GM21390 (cell line): ENCODE measurements at regions not wholly inside any gene's neighbourhood (a gene's known extent, or its start where the extent isn't known, plus 50 kb on each side); places are given as distances from the start of the nearest gene placed in this dataset.

ENCODE experiments used
- ATAC-seq: cut with Tn5 transposase; IDR thresholded peaks from one replicate; pipeline ENCODE4 v1.9.1; 2021; ENCODE audit not compliant: unreplicated experiment

DNA sequence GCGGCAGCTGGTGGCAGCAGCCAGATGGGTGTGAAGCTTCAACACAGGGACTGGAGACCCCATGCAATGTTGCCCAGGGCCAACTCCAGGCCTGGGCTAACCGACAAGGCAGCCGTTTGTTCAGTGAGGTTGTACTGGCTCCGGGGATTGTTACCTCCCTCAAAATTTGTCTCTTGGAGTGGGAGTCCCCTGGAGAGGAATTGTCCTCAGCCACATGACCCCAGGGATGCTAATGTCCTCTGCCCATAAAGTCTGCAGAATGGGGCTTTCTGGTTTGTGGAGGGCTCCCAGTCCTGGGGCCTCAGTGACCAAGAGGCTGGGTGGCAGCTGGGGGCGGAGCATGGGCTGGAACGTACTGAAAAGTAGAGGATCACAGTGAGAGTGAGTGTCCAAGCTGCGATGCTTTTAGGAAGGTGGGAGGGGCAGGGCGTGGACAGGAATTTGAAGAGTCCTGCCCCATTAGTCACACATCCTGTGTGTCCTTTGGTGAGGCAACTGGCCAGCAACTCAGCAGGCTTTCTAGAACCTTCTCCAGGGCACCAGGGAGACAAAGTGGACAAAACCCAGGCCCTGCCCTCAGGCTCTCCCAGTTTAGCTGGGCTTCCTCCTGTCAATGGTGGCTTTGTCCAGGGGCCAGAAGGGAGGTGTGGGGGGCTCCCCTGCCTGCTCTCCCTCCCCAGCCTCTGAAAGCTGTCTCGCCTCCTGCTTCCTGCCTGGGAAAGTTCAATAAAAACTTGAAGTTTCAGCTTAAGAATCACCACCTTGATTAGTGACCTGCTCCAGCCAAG, 114.0 kb downstream of the NSG2 start:
- ATAC-seq = no peak

DNA sequence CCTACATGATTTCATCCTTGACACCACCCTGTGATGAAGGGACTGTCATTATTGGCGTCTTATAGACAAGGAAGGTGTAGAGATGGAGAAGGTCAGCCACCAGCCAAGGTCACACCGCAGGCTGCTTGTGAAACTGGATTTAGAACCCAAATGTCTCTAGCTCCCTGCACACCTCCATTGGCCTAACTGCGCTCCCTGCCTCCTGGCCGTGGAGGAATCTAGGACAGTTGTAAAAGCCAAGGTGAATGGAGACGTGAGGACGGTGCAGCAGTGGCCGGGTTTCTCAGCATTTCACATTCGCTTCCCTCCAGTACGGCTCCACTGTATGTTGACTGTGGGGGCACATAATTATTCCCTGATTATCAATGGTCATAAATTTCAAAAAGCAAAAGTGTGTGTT, 119.9 kb downstream of the NSG2 start:
- no peak for ATAC-seq

DNA sequence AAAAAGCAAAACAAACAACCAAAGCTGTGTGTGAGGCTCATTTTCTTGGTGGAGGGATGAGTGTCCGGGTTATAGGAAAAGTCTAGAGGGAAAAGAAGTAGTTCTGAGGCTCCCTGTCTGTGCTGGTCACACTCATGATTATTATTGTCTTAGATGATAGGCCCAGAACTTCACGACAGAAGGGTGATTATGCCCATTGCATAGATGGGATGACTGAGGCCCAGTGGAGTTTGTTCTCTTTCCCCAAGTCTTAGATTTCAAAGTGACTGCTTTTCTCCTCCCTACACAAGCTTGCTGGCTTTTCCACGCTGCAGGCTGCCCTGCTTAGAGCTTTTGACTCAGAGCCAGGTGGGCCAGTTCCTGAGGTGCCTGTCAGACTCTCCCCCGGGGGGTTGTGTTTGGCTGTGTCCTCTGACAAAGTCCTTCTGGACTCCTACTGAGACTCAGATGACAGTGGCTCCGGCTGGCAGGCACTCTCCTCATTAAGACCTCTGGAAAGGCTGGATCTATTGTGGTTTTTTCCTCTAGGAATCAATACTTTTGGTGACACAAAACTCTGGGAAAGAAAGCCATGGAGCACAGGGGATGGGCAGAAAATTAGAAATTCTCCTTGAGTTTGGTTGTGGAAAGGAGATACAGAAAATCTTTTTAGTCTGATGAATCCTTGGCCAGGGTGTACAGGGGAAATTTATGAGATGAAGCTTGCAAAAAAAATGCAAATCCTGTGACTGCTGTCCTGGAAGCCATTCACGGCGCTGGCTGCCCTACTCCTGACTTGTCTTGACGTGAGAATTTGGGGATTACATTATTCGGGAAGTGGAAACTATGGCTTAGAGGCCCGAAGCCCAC, 120.9 kb downstream of the NSG2 start:
- ATAC-seq = no peak

DNA sequence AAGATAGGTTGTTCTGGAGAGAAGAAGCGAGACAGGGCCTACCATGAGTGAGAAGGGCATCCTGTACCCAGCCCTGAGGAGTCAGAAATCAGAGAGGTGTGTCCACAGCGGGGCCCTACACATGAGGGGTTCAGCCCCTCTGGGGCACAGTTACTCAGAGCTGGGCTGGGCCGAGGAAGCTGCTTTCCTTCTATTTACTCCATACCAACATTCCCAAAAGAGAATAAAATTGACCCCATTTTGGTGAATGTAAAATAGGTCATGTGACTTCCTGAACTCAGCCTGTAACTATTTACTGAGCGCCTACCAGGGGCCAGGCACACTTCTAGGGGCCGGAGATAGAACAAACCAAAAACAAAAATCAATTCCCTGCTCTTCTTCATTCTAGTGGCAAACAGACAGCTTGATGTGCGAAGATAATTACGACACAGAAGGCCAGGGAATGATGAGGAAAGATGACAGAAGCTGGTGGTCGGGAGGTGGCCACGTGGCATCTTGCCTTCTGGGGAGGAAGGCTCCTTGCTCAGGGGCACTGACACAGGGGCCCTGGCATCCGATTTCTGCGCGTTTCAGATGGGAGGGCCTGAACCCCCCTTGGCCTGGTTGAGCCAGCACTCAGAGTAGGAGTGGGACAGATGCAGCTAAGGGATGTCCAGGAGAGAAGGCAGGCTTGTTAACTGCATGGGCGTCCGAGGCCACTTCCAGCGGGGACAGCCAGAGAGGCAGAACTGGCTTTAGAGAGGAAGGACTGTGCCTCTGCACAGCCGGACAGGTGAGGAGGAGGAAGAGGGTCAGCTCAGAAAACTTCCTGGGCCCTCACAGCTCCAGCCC, 121.8 kb downstream of the NSG2 start:
- no peak for ATAC-seq

DNA sequence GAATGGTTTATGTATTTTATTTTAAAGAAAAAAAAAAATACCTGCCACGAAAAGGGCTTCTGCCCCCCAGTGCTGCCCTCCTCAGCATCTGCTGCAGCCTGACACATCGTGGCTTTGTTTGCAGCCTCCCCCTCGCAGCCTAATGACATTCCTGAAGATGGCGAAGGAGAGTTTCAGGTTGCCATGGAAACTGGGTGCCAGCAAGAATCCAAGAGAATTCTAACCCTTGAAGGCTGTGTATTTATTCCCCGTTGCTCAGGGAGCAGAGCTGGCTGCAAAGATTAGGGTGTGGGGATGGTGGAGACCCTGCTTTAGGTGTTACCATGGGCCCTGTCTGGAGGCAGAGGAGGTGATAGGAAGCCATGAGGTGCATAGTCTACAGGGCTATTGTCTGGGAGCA, 126.6 kb downstream of the NSG2 start:
- ATAC-seq = no peak

DNA sequence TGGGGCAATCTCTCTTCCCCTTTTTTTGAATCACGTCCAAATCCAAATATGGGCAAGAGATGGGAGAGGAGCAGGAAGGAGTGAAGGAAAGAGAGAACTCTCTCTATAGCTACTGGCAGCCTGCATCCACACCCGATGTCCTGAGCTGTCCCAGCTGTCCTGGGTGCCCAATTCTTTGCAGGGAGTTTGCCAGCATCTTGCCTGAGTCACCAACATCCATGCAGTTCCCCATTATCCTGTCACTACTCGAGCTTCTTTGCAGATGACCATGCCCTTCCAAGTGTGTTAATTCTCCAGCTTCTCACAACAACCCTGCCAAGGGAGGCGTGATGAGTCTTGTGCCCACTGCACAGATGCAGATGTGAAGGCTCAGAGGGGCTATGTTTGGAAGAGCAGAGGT, 127.1 kb downstream of the NSG2 start:
- no peak for ATAC-seq

DNA sequence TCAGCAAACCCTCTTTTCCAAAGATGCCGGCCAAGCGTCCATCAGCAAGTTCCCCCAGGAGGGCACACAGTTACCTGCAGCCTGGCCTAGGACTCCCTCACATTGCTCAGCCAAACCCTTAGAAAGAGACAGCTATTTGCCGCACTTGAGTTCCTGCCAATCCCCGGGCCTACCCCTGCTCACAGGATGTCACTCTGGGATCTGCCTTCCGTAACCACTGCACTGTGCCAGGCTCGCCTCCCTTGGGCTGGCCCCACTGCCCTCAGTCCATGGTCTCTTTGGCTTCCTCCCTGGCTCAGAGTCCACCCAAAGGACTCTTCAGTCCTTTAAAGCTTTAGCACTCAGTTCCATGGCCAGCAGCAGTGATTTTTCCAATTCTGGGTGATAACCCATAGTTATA, 128.3 kb downstream of the NSG2 start:
- ATAC-seq = no peak

DNA sequence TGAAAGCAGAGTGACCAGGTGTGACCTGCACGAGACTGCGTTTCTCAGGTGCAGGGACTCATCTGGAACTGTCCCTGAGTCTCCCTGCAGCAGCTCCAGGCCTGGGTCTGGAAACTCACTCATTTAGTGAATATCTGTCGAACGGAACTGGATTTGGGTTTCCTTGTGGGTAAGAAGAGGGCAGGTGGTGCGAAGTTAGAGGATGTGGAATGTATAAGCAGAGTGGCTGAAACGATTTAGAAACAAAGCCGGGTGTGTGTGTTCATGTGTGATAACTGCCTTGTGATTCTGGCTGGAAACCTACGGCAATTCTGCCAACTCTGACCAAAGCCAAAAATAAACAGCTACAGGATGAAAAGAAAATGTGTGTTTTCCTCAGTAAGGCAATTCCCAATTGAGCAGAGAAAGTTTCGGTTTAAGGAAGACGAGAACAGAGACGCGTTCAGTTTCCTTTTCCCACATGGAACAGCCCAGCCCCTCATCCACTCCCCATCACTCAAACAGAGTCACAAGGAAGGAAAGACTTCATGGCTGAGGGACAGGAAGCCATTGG, 130.3 kb downstream of the NSG2 start:
- no peak for ATAC-seq

DNA sequence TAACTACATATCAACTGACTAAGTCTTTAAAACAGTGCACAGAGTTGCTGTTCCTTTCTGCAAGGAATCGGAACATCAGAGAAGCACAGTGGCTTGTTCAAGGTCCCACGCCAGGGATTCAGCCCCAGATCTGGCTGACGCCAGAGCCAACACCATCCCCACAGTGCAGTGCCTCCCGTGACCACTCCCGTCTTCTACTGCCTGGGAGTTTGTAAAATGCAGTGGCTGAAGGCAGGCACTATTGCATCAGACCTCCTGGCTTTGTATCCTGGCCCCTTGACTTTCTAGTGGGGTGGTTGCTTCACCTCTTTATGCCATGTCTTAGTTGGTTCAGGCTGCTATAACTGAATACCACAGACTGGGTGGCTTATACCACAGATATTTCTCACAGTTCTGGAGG, 131.0 kb downstream of the NSG2 start:
- no peak for ATAC-seq

DNA sequence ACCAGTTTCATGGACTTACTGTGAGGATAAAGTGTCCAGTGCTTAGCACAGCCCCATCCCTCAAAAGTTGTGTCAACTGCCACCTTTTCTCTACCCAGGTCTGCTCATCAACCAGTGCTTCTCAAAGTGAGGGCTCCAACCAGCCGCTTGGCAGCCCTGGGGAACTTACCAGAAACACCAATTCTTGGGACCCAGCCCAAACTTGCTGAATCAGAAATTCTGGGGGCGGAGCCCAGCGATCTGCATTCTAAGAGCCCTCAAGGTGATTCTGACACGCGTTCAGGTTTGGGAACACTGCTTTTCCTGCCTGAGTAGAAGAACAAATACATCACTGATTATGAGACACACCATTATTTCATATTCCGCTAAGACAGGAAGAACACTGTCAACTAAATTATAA, 132.0 kb downstream of the NSG2 start:
- no peak for ATAC-seq

DNA sequence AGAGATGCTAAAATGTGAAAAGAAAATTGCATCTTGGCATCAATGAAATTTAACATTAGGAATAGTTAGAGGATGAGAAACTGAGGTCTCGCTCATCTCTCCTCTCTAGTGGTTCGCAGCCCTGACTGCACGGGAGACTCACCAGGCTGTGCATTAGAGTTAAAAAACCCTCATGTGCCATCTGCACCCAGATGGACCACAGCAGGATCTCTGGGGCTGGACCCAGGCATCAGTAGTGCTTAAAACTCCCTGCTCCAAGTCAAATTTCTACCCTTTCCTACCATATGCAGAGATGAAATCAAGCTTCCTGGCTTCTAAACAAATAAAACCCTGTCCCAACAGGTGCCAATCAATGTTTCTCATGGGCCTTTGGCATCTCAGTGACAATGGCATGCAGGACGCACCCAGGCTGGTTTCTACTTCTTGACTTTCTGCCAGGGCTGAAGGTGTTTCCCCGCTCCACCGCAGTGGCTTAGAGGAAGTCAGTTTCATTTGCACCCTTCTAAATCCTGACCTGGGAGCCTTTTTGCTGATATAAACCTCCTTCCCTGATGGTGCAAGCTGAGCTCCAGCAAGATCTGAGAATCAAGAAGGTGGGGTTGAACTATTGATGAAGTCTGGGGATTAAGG, 132.6 kb downstream of the NSG2 start:
- ATAC-seq = no peak

DNA sequence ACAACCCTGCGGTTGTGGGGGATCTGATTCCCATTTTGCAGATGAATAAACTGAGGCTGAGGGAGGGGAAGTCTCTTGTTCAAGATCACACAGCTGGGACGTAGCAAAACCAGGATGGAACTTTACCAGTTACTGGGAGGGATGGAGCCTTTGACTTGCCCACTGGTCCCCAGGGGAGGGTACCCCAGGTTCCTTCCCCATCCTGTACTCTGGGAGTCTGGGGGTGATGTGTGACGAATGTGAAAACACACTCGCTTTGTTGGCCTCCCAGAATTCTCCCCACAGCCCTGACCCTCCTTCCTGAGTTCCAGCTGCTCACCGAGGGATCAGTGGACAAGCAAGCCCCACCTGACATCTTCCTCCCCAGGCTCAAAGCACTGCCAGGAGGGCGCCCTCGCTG, 135.1 kb downstream of the NSG2 start:
- no peak for ATAC-seq

DNA sequence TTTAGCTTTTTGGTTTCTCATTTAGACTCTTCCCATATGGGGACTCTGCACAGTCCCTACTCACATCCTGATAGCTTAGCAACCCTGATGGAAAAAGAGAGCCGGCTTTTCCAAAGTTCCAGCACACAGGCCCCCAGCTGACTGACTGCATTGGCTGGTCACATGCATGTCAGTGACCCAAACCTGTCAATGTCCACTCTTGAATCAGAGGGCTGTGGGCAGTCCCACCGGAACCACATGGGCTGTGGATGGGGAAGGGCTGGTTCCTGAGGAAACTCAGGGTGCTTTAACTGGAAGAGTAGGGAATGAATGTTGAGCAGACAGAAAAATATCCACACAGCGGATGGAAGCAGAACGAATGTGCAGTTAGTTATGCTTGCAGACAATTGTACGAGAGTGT, 136.6 kb downstream of the NSG2 start:
- ATAC-seq = no peak

DNA sequence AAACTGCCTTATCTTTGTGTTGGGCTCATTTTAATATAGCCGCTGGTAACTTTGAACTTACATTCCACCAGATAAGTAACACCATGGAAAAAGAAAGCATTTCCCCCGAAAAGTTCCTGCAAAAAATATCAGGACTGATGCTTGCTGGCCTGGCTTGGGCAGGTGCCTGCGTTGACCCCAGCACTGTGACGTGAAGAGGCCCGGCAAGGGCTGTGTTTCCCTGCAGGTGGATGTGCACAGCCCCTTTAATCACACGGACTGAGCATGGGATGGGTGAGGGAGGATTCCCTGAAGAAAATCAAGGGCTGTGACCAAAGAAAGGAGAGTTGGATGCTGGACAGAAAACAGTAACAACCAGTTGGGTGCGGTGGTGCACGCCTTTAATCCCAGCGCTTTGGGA, 138.2 kb downstream of the NSG2 start:
- ATAC-seq = no peak

DNA sequence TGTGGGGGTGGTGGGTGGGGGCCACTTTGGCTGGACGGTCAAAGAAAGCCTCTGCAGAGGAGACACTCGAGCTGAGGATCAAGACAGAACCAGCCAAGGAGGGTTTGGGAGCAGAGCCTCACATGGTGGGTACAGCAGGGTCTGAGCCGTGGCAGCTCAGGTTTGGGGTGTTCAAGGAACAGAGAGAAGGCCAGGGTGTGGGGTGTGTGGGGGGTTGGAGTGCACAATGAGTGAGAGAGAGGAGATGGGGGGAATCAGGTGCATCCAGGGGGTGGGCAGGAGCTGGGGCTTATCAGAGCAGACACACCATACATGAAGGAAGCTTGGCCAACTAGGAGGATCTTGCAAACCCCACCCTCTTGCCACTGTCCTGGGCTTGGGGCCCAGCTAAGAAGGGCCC, 140.0 kb downstream of the NSG2 start:
- ATAC-seq = no peak

DNA sequence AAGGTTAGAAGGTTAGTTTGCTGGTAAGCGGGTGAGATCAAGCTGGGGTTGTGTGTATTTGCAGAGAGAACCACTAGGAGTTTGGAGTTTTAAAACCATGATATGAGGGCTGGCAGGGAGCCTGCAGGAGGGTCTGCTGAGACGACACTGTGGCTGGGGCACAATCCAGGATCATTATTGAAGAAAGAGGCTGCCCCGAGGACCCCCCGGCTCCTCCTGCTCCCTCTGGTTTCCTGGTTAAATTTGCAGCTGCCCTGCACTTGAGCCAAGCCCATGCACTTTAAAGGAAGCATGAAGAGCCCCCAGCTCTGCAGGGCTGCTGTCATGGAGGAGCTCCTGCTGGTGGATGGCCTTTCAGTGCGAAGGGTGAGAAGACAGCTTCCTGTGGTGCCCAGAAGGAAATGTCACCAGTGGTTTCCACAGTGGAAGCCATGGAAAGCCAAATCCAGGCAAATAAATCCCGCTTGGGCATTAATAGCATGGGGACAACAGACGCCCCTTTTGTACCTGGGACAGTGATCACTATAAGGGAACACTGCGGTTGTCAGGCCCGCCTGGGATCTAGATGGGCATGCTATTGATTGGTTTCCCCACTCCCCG, 140.7 kb downstream of the NSG2 start:
- ATAC-seq = no peak

DNA sequence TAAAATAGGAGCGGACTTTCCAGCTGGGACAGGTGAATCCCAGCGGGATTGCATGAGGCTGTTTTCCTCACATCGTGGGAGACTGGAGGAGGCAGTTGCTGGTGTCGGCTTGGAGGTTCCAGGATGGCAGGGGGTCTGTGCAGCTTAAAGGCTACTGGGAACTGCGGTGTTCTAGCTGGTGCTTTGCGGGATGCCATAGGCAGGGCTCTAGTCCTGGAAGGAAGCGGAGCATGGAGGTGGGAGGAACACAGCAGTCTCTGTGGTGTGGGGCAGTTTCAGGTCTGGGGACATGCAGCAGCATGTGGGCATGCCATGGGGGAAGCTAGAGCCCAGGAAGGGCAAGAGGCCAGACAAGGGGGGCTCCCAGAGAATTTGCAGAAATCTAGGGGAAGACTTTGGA, 141.5 kb downstream of the NSG2 start:
- ATAC-seq = no peak

DNA sequence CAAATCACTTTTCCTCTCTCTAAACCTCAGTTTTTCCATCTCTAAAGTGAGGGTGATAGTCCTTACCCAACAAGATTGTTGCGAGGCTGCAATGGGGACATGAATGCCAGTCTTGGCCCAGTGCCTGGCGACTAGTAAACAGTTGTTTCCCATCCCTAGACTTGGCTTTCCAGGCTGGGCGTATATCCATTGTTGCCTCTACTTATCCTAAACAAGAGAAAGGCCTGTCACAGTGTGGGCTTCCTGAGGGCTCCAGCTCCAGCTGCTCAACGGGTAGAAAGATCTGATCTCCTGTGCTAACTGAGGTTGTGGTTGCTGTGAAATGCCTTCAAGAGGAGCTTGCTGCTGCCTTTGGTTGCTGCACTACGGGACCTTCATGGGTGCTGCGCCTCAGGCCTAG, 142.0 kb downstream of the NSG2 start:
- no peak for ATAC-seq

DNA sequence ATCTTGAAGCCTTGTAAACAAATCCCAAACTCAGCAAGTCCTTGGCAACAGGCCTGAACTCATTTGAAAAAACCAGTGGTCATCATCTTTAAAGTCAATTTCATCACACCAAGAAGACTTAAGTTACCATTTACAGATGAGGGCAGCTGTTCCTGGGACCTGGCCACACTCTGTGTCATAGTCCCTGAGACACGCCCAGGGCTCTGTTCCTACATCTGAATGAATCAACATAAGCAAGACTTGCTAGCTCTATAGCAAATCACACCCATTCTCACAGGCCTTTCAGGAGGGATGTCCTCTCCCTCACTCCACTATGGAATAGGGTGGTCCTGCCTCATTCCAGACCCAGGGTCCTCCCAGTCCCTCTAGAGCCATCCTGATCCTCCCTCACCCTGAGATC, 142.8 kb downstream of the NSG2 start:
- no peak for ATAC-seq
